HT1080 (cell line): ENCODE measurements at regions not wholly inside any gene's neighbourhood (a gene's known extent, or its start where the extent isn't known, plus 50 kb on each side); places are given as distances from the start of the nearest gene placed in this dataset.
"Not testable (repeated sequence)": the region's sequence is repeated elsewhere in the genome, so short reads cannot be mapped to it uniquely, and the experiment has no call there.

ENCODE experiments used
- DNase-seq: peaks from one replicate; pipeline ENCODE4 v3.0.0-alpha.2; 2015; ENCODE audit warnings: low read depth

- no peak for DNase-seq
Measured at GRCh38 chr14:58985786-58986185, 202.7 kb upstream of the DAAM1 start.

GRCh38 chr14:58987591-58987990, 200.9 kb upstream of the DAAM1 start:
- DNase-seq: no peak

GRCh38 chr14:58992935-58993334, 195.5 kb upstream of the DAAM1 start:
- DNase-seq: no peak

- DNase-seq: peak; percentile 13
Measured at GRCh38 chr14:58994130-58994529, 194.3 kb upstream of the DAAM1 start.

GRCh38 chr14:59004012-59004411, 184.5 kb upstream of the DAAM1 start:
- DNase-seq: no peak

GRCh38 chr14:59006179-59006578, 182.3 kb upstream of the DAAM1 start:
- DNase-seq: not testable (repeated sequence)

GRCh38 chr14:59009967-59010366, 178.5 kb upstream of the DAAM1 start:
- DNase-seq: no peak

- peak; percentile 75 for DNase-seq
Measured at GRCh38 chr14:59013672-59014298, 174.7 kb upstream of the DAAM1 start.

- DNase-seq: no peak
Measured at GRCh38 chr14:59015482-59015881, 173.0 kb upstream of the DAAM1 start.

GRCh38 chr14:59017285-59017965, 171.0 kb upstream of the DAAM1 start:
- no peak for DNase-seq

GRCh38 chr14:59018460-59018859, 170.0 kb upstream of the DAAM1 start:
- DNase-seq: no peak

GRCh38 chr14:59018978-59019377, 169.5 kb upstream of the DAAM1 start:
- DNase-seq: no peak

GRCh38 chr14:59020382-59020781, 168.1 kb upstream of the DAAM1 start:
- peak; percentile 27 for DNase-seq

GRCh38 chr14:59022144-59022543, 166.3 kb upstream of the DAAM1 start:
- DNase-seq: no peak

GRCh38 chr14:59026081-59026480, 162.4 kb upstream of the DAAM1 start:
- no peak for DNase-seq

- not testable (repeated sequence) for DNase-seq
Measured at GRCh38 chr14:59026640-59027039, 161.8 kb upstream of the DAAM1 start.

GRCh38 chr14:59028476-59029202, 159.8 kb upstream of the DAAM1 start:
- DNase-seq: peak; percentile 93

- no peak for DNase-seq
Measured at GRCh38 chr14:59032826-59033225, 155.6 kb upstream of the DAAM1 start.

- no peak for DNase-seq
Measured at GRCh38 chr14:59036134-59036533, 152.3 kb upstream of the DAAM1 start.

- DNase-seq: no peak
Measured at GRCh38 chr14:59037086-59037485, 151.4 kb upstream of the DAAM1 start.

GRCh38 chr14:59037620-59038019, 150.8 kb upstream of the DAAM1 start:
- no peak for DNase-seq

GRCh38 chr14:59038746-59039145, 149.7 kb upstream of the DAAM1 start:
- no peak for DNase-seq

GRCh38 chr14:59041308-59041707, 147.2 kb upstream of the DAAM1 start:
- no peak for DNase-seq
